RWPE2 (cell line): ENCODE measurements at regions not wholly inside any gene's neighbourhood (a gene's known extent, or its start where the extent isn't known, plus 50 kb on each side); places are given as distances from the start of the nearest gene placed in this dataset.
A peak's percentile ranks its signal among the peaks of the same experiment; 100 is the strongest.

ENCODE experiments used
- ATAC-seq: fragments of 200-7000 bp; cut with Tn5 transposase; 3 replicates; pipeline ENCODE4 v1.9.1; 2021; ENCODE audit warnings: low read depth
- DNase-seq: peaks from one replicate; pipeline ENCODE4 v3.0.0-alpha.2; 2020; ENCODE audit warnings: low spot score
- H3K27ac ChIP-seq: fragments of 450-650 bp; 2 replicates; pipeline ENCODE4 v1.5.1; 2017; ENCODE audit warnings: mild to moderate bottlenecking; ENCODE audit not compliant: poor library complexity, severe bottlenecking
- H3K27me3 ChIP-seq: fragments of 250-450 bp; sonication (Bioruptor Pico); 2 replicates; pipeline ENCODE4 v1.5.1; 2021; ENCODE audit warnings: mild to moderate bottlenecking, moderate library complexity; ENCODE audit not compliant: insufficient read depth, poor library complexity, severe bottlenecking
- H3K36me3 ChIP-seq: fragments of 250-450 bp; sonication (Bioruptor Pico); 2 replicates; pipeline ENCODE4 v1.5.1; 2020; ENCODE audit warnings: low read depth, mild to moderate bottlenecking, moderate library complexity
- H3K4me1 ChIP-seq: fragments of 250-450 bp; sonication (Bioruptor Pico); 2 replicates; pipeline ENCODE4 v1.5.1; 2021; ENCODE audit warnings: mild to moderate bottlenecking, moderate library complexity; ENCODE audit not compliant: insufficient read depth, poor library complexity, severe bottlenecking
- H3K4me3 ChIP-seq: fragments of 250-450 bp; sonication (Bioruptor Pico); 2 replicates; pipeline ENCODE4 v1.5.1; 2021; ENCODE audit warnings: mild to moderate bottlenecking, moderate library complexity; ENCODE audit not compliant: severe bottlenecking
- H3K9me3 ChIP-seq: fragments of 250-450 bp; sonication (Bioruptor Pico); 2 replicates; pipeline ENCODE4 v1.5.1; 2021; ENCODE audit warnings: mild to moderate bottlenecking, moderate library complexity; ENCODE audit not compliant: severe bottlenecking
- CTCF ChIP-seq: fragments of 450-650 bp; IDR thresholded peaks from one replicate; pipeline ENCODE4 v1.5.1; 2017; ENCODE audit warnings: mild to moderate bottlenecking, moderate library complexity; ENCODE audit not compliant: poor library complexity, severe bottlenecking

GRCh38 chr4:53924333-53925049 lies 139.9 kb downstream of the CHIC2 start:
- Histone ChIP-seq H3K27ac (no peak overlapping the region), H3K4me3 (no peak overlapping the region)
- no peak for DNase-seq

GRCh38 chr4:53923921-53924320 lies 140.5 kb downstream of the CHIC2 start:
- Histone ChIP-seq H3K9me3 (no peaks in the 10 kb centered on the region), H3K4me3 (no peak overlapping the region), H3K27ac (no peak overlapping the region), H3K27me3 (no peaks in the 10 kb centered on the region), H3K36me3 (no peaks in the 10 kb centered on the region), H3K4me1 (peaks cover 13% of the 10 kb centered on the region)
- no peak for DNase-seq
- no peak for TF ChIP-seq CTCF
- ATAC-seq: peak; percentile 66

More at GRCh38 chr4:53924333-53925049, 139.9 kb downstream of the CHIC2 start:
- H3K36me3 ChIP-seq: no peaks in the 10 kb centered on the region
- H3K27me3 ChIP-seq: no peaks in the 10 kb centered on the region
- H3K9me3 ChIP-seq: no peaks in the 10 kb centered on the region
- ATAC-seq: no peak
- H3K4me1 ChIP-seq: peaks cover 15% of the 10 kb centered on the region
- TF ChIP-seq CTCF: no peak

GRCh38 chr4:53921856-53922255 lies 142.5 kb downstream of the CHIC2 start:
- DNase-seq (no peak), ATAC-seq (no peak)
- Histone ChIP-seq H3K9me3 (no peaks in the 10 kb centered on the region), H3K4me1 (peaks cover 20% of the 10 kb centered on the region), H3K27me3 (no peaks in the 10 kb centered on the region), H3K27ac (no peak overlapping the region), H3K36me3 (no peaks in the 10 kb centered on the region), H3K4me3 (no peak overlapping the region)
- TF ChIP-seq CTCF: no peak

GRCh38 chr4:53920883-53921282 lies 143.5 kb downstream of the CHIC2 start:
- no peak overlapping the region for H3K27ac ChIP-seq
- TF ChIP-seq CTCF: no peak
- no peaks in the 10 kb centered on the region for H3K9me3 ChIP-seq
- DNase-seq (no peak), ATAC-seq (no peak)
- peaks cover 30% of the 10 kb centered on the region for H3K4me1 ChIP-seq
- H3K4me3 ChIP-seq: no peak overlapping the region
- no peaks in the 10 kb centered on the region for H3K36me3 ChIP-seq
- H3K27me3 ChIP-seq: no peaks in the 10 kb centered on the region

- TF ChIP-seq CTCF: no peak
- H3K36me3 ChIP-seq: no peaks in the 10 kb centered on the region
- DNase-seq: no peak
- ATAC-seq: no peak
- no peaks in the 10 kb centered on the region for H3K27me3 ChIP-seq
- H3K27ac ChIP-seq: no peak overlapping the region
- H3K9me3 ChIP-seq: no peaks in the 10 kb centered on the region
- H3K4me3 ChIP-seq: no peak overlapping the region
- H3K4me1 ChIP-seq: peaks cover 31% of the 10 kb centered on the region
These were observed 144.3 kb downstream of the CHIC2 start for GRCh38 chr4:53920116-53920515.
